Hematopoietic multipotent progenitor cell treated with erythropoietin and hydrocortisone succinate and interleukin-3 and kit ligand, for 8 days (in vitro differentiated cells): ENCODE measurements at regions not wholly inside any gene's neighbourhood (a gene's known extent, or its start where the extent isn't known, plus 50 kb on each side); places are given as distances from the start of the nearest gene placed in this dataset.
"Not testable (repeated sequence)": the region's sequence is repeated elsewhere in the genome, so short reads cannot be mapped to it uniquely, and the experiment has no call there.

ENCODE experiments used
- DNase-seq: peaks from one replicate; pipeline ENCODE4 v3.0.0-alpha.2; 2015

DNA sequence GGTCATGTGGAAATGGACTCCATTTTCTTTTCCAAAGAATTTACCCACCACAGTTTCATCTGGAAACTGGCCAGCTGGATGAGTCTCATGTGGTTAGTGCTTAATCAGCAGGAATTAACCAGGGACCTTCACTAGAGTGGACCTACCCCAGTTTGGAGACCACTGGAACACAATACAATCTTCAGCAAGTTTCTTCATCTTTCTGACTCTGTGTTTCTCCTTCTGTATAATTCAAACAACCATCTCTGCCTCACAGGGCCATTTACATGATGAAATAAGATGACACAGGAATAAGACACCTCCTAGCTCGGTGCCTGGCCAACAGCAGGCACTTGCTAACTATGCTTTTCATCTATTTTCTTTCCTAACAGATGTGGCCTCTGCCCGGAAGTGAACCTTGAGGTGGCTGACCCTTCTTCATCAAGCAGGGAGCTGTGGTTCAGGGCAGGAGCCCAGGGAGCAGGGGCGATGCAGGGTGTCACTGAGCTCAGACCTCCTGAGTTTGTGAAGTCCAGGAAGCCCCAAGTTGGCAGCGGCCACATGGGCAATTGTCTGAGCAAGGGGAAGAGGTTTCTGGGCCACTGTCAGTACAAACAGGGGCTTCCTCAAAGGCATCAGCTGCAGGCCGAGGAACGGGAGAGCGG lies 98.8 kb downstream of the SOD2 start:
- DNase-seq = no peak

DNA sequence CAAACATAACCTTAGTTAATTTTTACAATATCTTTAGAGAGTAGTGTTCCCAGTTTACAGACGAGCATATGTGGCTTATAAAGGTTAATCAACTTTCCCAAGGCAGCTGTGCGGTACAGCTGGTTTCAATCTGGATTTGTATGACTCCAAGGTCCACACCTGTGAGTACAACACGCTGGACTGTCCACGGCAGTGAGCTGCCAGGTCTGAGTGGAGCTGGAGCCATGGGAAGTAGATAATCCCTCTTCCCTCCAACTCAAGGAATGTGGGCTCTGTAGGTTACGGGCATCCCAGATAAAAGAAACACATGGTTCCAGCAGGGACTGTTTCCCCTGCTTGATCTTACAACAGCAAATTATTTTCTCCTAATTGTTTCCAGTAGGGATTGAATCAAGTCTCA lies 102.2 kb downstream of the SOD2 start:
- no peak for DNase-seq

DNA sequence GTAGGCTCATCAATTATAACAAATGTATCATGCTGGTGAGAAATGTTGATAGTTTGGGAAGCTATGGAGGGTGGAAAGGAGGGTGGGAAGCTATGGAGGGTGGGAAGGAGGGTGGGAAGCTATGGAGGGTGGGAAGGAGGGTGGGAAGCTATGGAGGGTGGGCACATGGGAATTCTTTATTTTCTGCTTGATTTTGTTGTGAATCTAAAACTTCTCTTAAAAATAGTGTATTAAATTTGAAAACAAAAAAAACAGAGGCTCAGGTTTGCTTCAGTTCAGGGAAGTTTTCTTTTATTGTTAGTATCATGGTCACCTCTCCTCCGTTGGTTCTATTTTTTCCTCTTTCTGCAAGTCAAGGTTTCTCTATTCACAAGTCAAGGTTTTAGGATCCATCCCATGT lies 106.4 kb downstream of the SOD2 start:
- DNase-seq = no peak

DNA sequence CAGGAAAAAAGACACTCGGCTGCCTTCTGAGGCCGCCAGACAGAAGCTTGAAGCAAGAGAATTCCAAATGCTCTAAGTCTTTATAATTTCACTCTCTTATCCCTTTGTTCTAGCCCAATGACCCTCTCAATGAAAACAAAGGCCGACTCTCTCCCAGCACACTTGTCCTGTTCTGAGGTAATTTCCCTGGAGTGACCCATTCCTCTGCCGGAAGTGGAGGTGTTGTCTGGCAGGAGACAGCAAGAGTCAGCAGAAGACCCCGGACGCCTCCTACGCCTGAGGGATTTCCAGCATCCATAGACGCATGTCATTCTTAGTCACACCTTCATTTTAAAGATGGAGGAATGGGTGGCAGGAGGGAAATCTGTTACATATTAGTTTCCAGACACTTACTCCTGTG lies 110.3 kb downstream of the SOD2 start:
- DNase-seq = no peak

DNA sequence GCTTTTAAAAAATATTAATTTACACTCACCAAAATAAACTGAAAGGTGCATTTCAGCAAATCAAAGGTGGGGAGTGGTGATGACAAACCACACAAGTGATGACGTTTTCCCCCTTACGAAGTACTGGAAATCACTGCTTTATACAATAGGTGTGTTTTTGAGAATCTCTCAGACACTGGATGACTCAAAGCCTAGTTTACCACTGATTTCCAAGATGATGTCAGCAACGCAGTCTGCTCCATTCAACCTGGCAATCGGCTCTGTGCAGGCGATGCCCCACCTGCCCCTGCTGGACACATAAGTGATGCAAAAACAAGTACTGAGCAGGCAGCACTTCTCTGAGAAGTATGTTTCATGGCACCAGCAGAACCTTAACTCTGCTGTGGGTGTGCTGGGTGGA lies 114.4 kb downstream of the SOD2 start:
- no peak for DNase-seq

DNA sequence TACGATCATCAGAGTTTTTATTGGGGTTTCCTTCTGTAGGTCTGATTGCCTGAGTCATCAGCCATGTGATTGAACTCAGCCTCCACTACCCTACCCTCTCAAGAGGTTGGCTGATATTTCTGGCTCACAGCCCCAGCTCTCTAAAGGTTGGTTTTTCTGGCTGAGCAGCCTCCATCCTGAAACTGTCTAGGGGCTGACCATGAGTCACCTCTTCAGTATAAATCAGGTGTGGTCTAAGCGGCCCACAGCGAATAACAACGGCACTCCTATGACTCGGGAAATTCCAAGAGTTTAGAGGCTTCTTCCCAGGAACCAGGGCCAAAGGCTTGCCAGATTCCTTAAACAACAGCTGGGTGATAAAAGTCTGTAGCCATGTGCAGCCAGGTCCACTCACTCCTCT lies 115.5 kb downstream of the SOD2 start:
- DNase-seq = no peak

DNA sequence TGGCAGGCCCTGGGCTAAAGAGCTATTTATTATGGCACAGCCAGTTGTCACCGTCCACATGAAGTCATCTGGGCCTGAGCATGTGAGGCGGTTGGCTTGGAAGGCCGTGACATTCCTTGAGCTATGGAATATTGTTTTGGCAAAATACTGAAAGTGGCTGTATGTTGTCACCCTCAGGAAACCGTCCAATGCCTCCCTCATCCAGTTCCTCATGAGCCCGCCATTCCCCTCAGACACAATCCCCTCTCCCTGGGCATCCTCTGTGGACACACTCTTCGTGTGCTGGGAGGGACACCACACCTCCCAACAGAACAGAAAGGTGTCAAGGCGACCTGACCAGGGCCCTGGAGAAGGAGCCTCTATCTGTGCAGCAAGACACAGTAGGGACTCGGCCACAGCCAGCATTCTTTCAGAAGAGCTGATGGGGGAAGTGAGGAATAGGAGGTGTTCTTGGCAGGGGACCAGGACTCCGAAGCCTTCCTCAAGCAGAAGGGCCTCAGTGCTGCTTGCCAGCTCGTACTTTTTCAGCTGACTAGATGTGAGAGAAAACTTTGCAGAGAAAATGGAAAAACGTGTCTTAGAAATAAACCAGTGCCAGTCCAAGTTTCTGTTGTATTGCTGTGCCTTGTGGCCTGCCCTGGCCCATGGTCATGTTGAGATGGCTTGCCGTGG lies 120.5 kb downstream of the SOD2 start:
- DNase-seq = no peak

DNA sequence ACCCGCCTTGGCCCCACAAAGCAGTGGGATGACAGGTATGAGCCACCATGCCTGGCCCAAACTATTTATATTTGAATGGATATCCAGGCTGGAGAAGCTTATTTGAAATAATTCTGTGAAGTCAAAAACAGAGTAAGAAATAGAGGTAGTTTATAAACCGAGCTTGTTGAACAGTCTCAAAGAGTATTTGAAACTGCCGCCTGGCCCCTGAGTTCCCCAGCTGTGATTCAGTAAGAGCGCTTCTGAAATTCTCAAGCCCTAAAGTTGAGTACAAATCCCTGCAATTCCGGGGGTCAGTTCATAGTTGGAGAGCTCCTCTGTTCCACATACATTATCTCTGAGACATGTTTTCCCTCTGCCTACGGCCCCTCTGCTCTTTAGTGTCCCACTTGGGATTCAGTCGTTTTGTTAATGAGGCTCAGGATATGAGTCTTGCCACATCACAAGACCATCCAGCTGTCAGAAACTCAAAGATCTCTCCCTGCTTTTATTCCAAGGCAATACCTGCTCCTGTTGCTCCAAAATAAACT lies 127.8 kb downstream of the SOD2 start:
- DNase-seq = no peak

DNA sequence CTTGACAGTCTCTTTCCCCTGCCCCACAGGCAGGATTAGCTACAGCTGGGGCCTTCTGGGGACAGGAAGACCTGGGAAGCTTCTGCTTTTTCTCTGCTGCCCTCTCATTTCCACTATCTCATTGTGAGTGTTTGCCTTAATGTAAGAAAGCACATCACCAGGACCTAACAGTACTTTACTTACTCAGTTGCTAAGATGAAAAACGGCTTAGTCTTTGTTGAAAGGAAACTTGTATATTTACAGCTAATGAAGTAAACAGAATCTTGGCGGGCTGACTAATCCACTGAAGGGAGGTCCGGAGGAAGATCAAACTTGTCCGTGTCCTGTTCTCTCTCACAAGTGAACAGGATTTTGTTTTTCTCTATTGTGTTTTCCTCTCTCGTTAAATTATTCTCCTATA lies 128.6 kb downstream of the SOD2 start:
- DNase-seq = no peak

DNA sequence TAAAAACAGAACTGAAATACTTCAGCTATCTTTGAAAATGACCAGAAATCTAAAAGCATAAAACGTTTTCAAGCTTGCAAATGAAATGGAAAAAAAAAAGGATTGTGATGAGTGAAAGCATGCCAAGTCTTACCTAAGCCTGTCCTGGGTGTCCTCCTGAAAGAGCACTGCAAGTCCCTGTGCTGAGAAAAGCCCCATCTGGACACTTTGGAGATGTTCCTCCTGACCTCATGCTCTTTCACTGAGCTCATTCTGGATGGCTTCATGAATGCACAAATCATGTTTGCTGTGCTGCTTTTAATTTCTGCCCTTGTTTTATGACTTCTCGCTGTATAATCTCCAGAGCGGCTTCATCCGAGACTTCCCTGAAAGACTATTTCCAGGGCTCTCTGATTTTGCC lies 136.0 kb downstream of the SOD2 start:
- no peak for DNase-seq

DNA sequence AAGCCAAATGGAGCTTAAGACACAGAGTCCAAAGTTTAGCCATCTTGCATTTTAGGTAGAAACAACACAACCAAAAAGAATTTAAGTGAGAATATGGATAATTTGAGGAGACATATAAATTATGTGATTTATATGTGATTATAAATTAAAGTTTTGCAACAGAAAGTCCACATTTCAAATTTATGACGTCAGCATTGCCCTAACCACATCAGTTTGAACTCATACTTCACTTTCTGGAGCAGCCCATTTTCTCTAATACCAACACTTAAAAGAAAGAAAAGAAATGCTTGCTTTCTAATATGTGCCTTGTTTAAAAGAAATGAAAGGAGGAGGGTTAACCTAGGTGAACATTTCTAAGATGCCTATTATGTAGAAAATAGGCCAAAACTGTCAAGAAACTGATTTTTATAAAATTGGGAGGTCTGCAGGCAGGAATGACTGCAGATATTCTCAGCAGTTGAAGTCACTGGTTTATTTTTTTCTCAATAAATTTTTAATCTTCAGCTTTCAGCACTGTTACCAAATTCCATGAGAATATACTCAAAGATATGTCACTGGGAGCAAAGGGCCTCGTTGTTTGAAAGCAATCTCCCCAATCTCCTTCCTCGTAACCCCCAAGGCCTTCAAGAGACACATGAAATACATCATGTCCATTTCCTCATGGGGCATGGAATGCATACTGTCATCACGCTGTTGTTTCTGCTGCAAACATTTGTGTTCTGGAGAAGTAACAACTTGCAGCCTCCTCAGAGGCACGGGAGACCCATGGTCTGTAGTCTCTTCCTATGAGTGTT lies 137.8 kb downstream of the SOD2 start:
- no peak for DNase-seq

DNA sequence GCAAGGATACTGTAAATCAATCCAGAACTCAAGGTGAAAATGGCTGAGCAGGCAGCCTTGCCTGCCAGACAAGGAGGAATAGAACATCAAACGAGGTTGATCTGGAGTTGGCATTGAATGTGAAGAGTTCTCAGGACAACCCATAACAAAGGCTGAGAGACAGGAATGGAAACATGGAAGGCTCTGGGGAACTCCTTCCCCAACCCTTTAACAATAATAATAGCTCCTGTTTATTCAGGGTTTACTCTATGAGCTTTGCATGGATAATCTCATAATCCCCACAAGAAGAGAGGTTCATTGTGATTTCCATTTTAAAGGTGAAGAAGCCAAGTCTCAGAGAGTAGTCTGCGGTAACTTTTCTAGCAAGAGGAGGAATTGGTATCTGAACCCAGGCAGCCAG lies 151.7 kb downstream of the SOD2 start:
- DNase-seq = no peak

DNA sequence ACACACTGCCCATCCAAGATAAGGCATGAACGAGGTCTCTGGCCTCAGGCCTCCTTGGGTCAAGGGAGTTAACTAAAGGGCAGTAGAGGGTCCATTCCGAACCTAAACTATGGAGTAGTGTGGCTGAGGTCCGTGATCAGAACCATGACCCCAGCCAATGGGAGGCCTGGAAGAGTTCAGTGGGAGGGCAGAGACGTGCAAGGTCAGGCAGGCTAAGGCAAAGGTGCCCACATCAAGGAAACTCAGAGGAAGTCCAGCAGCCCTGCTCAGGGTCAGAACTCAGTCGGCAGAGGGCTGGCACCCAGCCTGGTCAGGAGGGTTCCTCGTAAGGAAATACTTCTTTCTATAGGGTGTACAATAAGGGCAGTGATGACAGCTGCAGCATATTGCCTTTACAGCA lies 152.2 kb downstream of the SOD2 start:
- DNase-seq = no peak

DNA sequence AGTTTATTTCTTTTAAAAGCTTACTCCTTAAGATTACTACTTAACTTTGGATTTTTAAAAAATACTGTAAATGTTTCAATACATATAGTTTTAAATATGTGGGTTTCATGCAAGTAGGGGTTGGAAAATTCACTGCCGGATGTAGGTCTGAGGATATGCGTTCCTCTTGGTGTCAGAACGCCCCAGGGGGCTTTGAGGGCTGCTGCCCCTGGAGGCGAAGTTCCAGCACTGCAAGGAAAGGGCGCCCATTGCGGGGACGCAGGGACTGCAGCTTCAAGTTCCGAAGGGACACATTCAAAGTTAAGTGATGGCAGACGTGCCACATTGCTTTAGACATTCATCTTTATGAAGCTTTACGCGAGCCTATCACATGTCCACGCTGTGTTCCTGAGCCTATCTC lies 152.9 kb downstream of the SOD2 start:
- peak; percentile 4 for DNase-seq

DNA sequence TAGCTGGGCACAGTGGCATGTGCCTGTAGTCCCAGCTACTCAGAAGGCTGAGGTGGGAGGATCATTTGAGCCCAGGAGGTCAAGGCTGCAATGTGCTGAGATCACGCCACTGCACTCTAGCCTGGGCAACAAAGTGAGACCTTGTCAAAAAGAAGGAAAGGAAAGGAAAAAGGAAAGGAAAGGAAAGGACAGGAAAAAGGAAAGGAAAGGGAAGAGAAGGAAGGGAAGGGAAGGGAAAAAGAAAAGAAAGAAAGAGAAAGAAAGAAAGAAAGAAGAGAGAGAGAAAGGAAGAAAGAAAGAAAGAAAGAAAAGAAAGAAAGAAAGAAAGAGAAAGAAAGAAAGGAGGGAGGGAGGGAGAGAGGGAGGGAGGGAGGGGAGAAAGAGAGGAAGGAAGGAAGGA lies 155.0 kb downstream of the SOD2 start:
- not testable (repeated sequence) for DNase-seq

DNA sequence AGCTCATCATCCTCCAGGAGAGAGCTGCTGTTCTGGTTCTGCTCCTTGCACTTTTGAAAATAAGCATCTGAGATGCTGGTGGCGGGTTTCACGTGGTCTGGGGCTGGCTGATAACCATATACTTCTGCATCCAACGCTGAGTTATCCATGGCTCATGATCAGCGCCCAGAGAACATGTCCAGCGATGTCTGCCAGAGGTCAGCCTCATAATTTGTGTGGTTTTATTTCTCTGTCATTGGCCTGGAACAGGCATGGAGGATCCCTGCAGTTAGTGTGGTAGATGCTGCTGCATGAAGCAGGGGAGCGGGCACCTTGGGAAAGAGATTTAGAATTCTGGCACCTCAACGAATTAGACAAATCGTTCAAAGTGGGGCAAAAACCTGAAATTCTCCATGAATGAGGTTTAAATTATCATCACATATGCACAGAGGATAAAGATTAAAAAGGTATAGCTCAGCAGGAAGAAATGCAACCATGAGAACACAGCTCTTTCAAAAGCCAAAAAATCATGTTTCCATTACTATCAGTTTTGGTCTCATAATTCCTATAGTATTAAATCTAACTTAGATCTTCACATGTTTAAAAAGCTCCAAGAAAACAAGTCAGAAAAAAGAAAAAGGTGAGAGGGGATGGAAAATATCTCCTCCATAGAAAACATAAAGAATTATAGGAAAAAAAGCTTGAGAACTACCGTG lies 157.2 kb downstream of the SOD2 start:
- DNase-seq = no peak

DNA sequence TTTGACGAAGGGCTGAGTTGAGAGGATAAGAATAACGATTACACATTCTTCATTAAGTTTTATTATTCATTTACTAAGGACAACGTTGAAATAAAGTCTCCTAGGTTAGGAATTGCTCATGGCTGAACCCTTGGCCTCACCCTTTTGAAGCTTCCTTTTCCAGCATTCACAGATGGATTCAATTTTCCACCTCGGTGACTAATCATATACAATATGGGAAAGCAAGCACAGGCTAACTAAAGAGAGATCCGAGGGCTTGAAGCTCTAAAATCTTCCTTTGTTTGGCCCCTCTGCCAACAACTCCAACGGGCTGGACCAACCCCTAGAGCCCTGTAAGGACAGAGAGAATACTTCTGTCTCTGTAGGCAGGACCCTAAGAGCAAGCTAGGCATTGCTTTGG lies 159.5 kb downstream of the SOD2 start:
- DNase-seq = no peak

DNA sequence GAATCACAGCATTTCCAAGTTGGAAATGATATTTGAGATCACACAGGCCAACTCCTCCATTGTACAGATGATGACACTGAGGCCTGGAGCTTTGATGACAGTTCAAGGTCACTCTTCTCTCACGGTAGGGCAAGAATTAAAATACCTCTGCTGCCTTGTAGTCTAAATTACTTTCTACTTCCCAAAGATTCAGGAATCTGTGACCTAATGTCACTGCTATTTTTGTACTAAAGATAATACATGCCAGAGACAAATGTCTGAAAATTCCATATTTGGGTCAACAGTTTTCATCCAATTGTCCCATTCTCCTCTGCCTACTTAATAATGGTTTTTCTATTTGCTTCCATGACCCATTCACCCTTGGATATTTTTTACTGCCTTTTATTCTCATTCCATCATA lies 160.0 kb downstream of the SOD2 start:
- no peak for DNase-seq

DNA sequence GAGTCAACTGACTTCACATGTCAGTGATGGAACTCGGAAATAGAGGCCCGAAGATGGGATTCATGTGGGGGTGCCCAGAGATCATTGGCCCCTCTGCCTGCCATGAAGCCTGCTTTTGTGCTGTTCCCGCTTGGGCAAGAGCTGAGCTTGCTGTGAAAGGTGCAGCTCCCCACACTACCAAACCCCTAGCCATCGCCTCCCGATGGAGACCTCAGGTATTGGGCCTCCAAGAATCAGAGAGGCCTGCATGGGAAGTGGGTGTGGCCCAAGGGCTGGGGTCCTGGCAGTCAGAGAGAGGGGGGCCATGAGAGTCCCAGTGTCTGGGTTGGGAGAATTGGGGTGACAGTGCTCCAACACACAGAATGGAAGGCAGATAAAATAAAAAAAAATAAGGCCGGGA lies 160.9 kb downstream of the SOD2 start:
- DNase-seq = no peak

DNA sequence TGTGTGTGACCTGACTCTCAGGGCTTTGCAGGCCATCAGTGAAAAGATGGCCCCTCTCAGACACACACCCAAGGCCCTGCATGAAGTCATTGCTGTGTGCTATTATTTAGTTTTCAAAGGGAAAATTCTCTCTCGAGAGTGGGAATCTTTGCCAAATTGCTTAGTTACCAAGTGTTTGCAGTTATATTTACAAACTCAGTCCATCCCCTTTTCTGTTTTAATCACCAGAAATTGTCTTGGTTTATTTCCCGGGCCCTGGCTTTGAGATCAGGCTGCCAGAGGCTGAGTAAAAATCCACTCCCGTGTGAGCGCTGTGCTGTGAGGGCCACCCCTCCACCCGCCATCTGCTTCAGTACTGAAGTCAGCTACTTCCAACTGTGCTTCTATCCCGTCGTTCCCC lies 163.1 kb downstream of the SOD2 start:
- no peak for DNase-seq

DNA sequence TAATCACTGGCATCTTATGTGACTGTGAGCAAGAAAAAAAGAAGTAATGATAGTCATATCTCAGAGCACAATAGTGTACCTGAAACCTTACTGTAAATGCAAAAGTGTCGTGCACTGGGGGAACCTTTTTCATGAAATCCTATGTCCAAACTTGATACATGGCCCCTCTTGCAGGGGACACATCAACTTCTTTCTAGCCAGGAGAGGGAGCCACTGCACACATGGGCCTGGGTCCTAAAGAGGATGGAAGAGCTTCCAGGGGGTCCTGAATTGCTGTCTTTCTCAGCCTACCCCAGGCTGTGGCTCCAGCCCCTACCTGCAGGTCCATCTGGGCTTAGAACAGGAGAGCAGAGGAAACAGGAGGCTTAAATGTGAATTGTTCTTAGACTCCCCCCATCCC lies 165.7 kb downstream of the SOD2 start:
- DNase-seq = no peak

DNA sequence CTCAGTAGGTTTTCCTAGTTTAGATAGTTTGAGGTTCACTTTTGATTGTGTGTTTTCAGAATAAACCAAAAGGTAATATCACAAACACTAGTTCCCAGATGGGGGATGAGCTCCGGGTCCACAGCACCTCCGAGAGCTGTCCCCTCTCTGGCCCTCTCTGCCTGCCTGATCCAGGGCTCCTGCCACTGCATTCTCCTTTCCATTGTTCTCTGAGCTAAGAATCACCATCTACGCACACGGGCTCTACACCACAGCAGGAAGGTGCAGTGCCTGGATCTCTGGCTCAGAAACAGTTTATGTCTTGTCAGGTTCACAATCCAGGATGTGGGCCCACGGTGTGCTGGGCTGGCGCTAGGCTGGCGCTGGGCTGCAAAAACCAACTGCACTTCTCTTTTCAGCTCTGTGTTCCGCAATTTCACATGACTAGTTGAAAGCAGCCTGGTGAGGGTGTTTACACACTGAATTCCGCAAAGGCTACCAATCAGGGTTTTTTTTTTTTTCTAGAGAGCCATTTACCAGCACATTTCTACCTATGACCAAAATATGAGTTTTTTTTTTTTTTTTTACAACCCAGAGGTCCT lies 167.5 kb downstream of the SOD2 start:
- no peak for DNase-seq
